ENCODE measurements at regions not wholly inside any gene's neighbourhood (a gene's known extent, or its start where the extent isn't known, plus 50 kb on each side); places are given as distances from the start of the nearest gene placed in this dataset.
A peak's percentile ranks its signal among the peaks of the same experiment; 100 is the strongest.
"Not testable (repeated sequence)": the region's sequence is repeated elsewhere in the genome, so short reads cannot be mapped to it uniquely, and the experiment has no call there.

DNA sequence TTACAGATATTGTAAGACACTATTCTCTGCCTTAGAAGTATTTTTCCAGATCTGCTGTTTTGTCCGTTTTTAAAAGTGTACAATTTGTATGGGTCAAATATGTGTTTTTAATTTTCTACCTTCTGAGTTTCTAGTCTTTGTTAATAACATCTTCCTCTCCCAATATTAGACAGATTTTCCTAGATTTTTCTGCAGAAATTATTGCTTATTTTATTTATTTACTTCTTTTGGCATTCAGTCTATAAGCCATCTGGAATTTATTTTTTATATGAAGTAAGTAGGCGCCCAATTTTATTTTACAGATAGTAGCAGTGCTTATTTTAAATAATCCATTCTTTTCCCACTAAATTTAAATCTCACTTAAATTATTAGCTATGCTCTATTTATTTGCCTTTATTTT lies 103.1 kb upstream of the PLEKHG1 start:
- DNase-seq (ENCODE audit: low spot score): no peak

DNA sequence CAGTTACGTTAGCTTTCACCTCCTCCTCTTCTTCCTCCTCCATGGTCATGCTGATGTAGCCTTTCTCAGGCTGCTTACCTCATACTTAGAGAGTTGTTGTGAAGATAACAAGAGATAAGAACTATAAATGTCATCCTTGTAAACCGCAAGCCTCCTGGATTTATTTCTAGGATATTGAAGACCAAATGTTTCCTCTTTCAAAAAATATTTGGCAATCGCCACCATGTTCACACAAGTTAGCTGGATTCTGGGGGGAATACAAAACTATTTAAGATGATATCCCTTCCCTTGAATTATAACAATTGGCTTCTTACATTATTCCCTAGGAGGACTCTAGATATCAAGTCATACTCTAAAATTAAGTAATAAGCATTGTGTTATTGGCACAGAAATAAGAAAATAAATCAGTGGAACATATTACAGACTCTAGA lies 99.8 kb upstream of the PLEKHG1 start:
- DNase-seq (ENCODE audit: low spot score): no peak

DNA sequence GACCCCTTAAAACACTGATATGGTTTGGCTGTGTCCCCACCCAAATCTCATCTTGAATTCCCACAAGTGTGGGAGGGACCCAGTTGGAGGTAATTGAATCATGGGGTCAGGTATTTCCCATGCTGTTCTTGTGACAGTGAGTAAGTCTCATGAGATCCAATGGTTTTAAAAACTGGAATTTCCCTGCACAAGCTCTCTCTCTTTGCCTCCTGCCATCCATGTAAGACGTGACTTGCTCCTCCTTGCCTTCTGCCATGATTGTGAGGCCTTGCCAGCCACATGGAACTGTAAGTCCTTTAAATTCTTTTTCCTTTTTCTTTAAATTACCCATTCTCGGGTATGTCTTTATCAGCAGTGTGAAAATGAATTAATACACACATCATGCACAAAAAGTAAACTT lies 99.1 kb upstream of the PLEKHG1 start:
- not testable (repeated sequence) for DNase-seq (ENCODE audit: low spot score)

DNA sequence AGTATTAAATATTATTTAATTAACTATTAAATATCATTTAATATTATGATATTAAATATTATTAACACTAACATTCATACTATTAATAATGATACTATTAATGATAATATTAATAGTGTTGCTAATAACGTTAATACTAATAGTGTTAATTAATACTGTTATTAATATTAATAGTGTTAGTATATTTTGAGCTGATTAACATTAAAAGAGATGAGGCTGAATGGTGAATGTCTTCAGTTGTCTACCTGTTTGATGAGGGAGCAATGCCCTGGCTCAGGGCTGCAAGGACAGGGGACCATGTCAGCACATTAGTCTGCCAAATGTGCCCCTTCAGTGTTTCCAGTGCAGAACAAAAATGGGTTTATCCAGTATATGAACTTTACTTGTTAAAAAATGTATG lies 96.6 kb upstream of the PLEKHG1 start:
- DNase-seq (ENCODE audit: low spot score): no peak

DNA sequence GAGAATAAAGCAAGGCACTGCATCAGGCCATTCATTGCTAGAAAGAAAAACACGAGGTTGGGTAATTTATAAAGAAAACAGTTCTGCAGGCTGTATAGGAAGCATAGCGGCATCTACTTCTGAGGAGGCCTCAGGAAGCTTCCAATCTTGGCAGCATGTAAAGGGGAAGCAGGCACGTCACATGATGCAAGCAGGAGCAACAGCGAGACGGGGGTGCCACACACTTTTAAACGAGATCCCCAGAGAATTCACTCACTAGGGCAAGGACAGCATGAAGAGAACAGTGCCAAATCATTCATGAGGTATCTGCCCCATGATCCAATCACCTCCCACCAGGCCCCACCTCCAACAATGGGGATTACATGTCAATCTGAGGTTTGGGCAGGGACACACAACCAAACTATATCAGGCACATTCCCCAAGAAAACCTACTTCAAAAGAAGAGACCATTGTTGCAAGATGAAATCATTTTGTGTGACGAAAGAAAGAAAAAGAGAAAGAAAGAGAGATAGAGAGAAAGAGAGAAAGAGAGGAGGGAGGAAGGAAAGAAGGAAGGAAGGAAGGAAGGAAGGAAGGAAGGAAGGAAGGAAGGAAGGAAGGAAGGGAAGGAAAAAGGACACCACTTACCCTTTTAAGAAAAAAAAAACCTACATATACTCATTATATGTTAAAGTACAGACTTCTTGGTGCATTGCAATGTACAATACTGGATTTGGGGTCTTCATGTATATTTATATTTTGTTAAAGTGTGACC lies 95.9 kb upstream of the PLEKHG1 start:
- no peak for DNase-seq (ENCODE audit: low spot score)

DNA sequence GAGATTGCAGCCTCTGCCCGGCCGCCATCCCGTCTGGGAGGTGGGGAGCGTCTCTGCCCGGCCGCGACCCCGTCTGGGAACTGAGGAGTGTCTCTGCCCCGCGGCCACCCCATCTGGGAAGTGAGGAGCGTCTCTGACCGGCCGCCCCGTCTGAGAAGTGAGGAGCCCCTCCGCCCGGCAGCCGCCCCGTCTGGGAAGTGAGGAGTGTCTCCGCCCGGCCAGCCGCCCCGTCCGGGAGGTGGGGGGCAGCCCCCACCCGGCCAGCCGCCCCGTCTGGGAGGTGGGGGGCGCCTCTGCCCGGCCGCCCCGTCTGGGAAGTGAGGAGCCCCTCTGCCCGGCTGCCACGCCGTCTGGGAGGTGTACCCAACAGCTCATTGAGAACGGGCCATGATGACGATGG lies 92.3 kb upstream of the PLEKHG1 start:
- DNase-seq (ENCODE audit: low spot score): not testable (repeated sequence)

DNA sequence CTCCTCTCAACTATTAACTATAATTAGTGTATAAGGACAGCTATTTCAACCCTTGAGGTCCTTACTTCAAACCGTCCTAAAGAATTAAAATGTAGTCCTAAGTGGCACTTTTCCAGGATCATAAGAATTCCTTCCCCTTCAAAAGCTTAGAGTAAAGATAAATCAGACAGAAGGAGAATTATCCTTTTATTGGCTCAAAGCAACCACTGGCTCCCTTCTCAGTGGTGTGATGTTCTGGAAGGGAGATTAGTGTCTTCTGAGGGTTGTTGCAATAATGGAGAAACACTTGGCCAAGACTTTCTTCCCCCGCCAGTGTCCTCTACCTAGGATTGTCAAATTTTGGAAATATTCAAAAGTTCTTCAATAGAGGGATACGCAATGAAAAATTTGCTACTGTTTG lies 89.1 kb upstream of the PLEKHG1 start:
- DNase-seq (ENCODE audit: low spot score): no peak

DNA sequence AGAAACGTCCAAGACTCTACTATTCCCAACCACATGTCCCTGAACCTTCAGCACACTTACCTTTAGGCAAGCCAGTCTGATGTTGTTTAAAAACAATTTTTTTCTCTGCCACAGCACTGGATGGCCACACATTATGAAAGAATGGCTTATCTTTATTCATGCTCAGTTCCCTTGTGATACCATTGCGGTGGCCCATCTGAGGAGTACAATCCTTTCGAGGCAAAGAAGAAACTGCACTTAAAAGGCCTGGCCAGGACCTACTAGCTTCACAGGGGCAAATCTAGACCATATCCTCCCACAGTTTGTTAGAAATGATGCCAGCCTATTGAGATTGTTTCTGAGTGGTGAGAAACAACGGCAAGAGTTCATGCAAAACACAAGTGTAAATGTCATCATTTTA lies 88.4 kb upstream of the PLEKHG1 start:
- DNase-seq (ENCODE audit: low spot score): no peak

DNA sequence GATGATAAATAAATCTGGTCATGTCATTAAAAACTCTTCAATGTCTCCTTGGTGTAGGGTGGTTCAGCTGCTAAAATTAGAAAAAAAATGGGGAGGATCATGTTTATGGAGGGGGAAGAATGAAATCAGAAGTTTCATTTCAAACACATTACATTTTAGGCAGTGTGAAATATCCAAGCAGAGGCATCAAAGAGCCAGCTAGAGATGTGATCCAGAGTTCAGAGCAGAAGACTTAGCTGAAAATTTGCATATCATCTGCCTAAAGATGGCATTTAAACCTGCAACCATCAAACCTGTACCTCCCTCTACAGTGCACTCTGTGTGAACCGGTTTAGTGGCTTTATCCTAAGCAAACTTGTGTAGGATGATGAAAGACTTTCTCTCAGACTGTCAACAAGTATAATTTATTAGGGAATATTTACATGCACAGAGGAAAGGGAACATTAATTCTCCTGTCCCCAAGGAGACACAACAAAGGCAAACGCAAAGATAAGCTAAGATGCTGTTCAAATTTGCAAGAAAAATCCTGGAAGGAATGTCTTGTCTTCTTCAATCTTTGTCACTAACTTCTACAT lies 84.8 kb upstream of the PLEKHG1 start:
- DNase-seq (ENCODE audit: low spot score): no peak

DNA sequence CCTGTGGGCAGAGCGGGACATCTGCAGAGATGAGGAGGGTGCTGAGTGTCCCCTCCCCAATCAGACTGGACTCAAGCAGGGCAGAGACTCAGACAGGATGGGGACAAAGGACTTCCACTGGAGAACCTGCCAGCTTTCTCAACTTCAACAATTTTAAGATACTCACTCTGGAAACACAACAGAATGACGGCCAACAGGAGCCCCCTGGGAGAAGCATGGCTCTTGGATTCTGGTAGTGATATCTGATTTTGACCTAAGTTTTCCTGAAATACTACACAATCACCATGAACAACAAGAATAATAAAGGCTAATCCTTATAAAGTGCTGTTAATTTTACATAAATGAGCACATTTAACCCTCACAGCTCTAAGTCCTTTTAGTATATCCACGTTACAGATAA lies 83.5 kb upstream of the PLEKHG1 start:
- no peak for DNase-seq (ENCODE audit: low spot score)

DNA sequence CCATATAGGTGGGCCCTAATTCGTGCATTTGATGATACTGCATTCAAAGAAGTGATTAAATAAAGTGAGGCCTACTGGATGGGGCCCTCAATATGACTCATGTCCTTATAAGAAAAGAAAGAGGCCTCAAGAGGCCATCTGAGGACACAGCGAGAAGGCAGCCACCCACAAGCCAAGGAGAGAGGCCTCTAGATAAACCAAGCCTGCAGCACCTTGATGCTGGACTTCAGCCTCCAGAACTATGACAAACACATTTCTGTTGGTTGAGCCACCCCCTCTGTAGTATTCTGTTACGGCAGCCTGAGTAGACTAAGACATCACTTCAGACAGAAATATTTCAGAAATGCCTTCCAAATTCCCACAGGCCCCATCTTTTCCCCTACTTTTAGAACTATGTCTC lies 82.5 kb upstream of the PLEKHG1 start:
- no peak for DNase-seq (ENCODE audit: low spot score)

DNA sequence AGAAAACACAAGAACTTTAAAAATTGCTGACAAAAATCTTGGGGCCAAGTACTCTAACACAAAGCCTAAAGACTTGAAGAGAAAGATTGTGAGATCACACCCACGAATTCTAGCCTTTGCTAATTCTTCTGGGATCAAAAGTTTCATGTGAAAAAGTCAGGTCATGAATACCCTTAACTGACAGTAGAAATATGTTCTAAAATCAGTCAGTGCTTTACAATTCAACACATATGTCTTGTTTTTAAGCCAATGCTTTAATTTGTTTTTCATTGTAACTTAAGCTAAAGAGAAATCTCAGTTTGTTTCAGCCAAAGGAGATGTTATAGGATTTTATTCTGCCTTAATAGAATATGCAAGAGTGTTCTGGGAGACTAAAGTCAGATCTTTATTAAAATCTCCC lies 78.2 kb upstream of the PLEKHG1 start:
- no peak for DNase-seq (ENCODE audit: low spot score)

DNA sequence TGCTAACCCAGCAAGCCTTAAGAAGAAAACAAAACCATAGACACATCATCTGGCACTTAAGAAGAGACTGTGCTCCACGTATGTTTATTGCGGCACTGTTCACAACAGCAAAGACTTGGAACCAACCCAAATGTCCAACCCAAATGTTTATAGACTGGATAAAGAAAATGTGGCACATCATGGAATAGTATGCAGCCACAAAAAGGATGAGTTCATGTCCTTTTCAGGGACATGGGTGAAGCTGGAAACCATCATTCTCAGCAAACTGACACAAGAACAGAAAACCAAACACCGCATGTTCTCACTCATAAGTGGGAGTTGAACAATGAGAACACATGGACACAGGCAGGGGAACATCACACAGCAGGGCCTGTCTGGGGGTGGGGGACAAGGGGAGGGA lies 76.5 kb upstream of the PLEKHG1 start:
- not testable (repeated sequence) for DNase-seq (ENCODE audit: low spot score)

DNA sequence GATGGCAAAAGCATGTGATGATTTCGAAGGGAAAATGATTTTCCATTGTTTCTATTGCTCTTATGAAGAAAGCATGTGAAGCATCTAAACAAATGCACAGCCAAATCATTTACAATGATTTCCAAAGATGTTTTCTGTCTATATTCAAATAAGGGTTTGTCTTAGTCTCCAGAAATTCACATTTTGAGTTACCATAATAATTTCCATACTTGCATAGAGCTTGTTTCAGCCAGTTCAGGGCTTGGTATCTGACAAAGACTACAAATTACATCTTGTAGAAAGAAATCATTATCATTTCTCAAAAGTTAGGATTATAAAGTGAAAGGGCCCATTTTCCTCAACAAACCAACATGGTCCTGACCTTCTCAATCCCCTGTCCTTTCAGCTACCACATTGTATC lies 74.4 kb upstream of the PLEKHG1 start:
- DNase-seq (ENCODE audit: low spot score): no peak

DNA sequence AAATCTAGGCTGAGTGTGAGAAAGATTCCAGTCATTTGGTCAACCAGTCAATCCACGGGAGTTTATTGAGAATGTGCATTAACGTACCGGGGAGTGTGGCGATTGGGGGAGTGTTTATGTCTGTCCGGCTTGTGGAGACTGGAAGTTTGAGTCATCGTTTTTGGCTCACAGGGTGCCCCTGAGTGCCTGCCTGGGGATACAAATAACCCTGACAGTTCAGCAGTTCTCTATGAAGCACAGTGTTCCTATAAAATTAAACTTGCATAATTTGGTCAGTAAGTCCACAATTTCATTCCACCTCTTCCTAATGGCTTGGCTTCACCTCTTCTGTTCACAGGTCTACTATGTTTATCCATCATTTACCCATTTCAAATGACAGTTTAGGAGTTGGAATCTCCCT lies 72.6 kb upstream of the PLEKHG1 start:
- DNase-seq (ENCODE audit: low spot score): no peak

DNA sequence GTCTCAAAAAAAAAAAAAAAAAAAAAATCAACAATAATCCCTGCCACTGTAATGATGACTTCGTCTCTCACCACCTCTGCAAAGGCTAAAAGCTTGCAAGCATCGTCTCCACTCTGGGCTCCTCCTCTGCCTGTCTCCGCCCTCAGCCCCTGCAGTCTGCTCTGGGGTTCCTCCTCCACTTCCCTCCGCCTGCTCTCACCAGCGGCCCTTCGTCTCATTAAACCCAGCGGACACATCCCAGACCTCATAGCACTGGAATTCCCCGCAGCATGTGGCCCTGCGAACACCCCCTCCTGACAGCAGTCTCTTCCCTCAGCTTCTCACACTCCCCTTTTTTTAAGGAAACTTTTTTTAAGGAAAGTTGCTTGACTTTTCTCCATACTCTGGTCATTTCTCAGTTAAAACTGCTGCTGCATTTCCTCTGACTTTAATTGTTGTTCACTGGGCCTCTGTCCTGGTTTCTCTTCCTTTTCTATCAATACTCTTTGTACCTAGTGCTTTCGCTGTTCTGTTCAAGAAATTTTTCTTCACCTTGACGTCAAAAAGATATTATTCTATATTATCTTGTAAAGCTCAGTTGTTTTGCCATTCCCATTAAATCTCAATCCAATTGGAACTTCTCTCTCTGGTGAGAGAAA lies 70.9 kb upstream of the PLEKHG1 start:
- DNase-seq (ENCODE audit: low spot score): peak; percentile 38

DNA sequence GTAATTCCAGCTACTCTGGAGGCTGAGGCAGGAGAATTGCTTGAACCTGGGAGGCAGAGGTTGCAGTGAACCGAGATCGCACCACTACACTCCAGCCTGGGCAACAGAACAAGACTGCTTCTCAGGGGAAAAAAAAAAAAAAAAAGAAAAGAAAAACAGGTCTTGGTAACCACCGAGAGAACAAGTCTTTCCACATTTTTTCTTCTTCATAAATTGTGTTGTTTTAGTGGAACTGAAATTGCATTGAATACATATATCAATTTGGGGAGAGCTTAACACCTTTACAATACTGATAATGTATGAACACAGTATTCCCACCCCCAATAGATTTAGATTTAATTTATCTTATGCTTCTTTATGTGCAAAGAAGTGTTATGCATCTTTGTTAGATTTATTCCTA lies 70.0 kb upstream of the PLEKHG1 start:
- DNase-seq (ENCODE audit: low spot score): no peak

DNA sequence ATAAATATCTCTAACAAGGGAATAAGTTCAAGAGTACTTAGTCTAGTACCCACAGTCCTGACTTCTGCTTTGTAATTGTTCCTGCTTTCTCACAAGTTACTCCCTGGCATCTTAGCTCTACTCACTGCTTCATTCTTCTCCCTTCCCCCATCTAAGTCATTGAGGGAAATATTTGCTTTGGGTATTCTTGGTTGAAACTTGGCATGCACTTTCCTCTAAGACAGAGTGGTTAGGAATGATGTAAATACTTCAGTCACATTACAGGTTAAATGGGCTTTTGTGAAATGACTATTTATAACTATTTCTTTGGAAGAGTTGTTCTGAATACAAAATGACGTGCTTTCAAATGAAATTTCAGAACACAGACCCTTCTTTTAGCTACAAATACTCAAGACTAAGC lies 67.7 kb upstream of the PLEKHG1 start:
- DNase-seq (ENCODE audit: low spot score): no peak

DNA sequence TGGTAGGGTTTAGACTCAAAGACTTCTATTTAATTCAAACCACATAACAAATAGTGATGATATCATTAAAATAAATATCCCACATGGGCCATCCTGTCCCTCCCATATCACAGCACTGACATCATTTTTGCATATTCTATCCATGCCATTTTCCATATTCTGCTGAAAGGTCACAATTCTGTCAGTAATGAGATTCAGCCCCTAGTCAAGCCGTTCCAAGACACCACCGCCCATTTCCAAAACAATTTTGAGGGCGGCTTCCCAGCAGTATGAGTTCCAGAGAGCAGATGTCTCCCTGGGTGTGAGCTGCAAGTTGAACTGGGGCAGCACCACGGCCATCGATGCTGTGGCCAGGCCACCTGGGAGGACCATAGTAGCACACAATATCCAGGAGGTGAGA lies 65.1 kb upstream of the PLEKHG1 start:
- DNase-seq (ENCODE audit: low spot score): no peak

DNA sequence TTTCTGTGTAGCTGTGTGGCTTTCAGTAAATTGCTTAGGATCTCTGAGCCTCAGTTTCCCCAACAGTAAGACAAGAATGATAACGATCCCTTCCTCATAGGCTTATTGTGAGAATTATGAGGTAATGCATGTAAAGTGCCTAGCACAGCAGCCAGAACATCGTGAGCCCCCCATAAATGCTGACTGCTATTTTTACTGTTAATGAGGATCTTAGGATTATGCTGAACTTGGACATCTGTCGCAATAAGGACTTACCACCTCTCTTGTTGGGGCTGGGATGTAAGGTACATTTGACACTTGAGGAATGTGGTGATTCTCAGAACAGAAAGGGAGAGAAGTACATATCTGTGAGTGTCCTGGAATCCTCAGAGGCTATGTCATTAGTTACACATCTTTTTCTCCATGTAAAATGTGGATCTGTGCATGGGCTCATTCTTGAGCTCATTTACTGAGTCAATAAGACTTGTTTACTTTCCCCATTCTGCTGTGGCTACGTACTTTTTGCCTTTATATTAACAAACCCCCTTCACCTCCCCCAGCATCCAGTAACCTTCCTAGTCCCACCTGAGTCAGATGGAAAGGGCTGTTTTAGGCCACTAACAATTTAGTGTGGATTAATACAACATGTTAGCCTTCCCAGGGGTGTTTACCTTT lies 64.4 kb upstream of the PLEKHG1 start:
- no peak for DNase-seq (ENCODE audit: low spot score)

DNA sequence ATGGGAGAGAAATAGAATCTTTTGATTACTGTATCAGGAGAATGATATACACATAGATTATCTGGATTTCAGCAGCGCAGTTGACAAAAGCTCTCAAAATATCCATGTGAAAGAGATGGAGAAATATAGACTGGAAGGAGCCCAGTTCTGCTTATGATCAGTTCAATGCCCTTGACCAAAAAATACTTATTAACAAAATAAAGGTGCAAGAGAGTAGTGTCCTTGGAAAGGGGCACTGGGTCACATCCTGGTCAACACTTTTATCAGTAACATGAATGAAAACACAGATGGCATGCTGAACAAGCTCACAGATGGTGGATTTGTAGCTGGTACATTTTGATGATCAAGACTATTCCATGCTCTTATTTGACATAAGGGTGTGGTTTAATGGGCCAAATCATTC lies 63.9 kb upstream of the PLEKHG1 start:
- no peak for DNase-seq (ENCODE audit: low spot score)

DNA sequence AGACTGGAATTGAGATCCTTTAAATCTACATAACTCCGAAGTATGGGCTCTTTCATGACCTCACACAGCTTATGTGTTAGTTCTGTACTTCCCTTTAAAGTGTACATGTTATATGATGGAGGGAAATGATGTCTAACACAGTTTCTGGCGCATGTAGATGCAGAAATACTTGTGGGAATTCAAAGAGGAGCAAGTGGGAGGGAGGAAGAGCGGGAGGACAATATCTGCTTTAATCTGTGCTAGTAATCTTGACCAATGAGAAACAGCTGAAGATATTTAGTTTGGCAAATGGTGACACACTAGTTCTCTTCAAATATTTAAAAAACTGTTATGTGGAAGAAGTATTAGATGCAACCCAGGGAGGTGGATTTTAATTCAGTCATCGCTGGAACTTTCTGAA lies 62.9 kb upstream of the PLEKHG1 start:
- no peak for DNase-seq (ENCODE audit: low spot score)

DNA sequence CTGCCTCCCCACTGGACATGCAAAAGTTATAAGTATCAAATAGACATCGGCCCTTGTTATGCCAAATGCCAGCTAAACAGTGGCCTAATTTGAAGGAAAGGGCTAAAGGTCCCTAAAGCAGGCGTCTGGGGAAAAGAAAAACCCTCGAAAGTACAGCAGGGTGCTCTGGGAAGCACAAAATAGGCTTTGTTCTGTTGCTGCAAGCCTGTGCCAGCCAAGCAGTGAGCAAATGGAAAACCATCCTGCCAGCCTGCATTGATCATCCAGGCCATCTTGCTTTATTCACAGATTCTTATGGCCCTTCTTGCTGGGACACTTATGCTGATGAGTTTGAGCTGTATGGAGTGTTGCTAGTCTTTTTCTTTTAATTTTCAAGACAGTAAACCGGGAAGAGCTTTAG lies 62.2 kb upstream of the PLEKHG1 start:
- peak; percentile 73 for DNase-seq (ENCODE audit: low spot score)

Measured in Ammon's horn (tissue), 1 donor.